Motor neuron (in vitro differentiated cells): ENCODE measurements at regions not wholly inside any gene's neighbourhood (a gene's known extent, or its start where the extent isn't known, plus 50 kb on each side); places are given as distances from the start of the nearest gene placed in this dataset.
A peak's percentile ranks its signal among the peaks of the same experiment; 100 is the strongest.
"Not testable (repeated sequence)": the region's sequence is repeated elsewhere in the genome, so short reads cannot be mapped to it uniquely, and the experiment has no call there.

ENCODE experiments used
- ATAC-seq, 8 experiments: fragments of 200-7000 bp; cut with Tn5 transposase; replicated peaks in 6 of 8; 2 replicates each; pipeline ENCODE4 v1.8.0; 2021; ENCODE audit warnings: mild to moderate bottlenecking in 8 of 8, moderate library complexity in 8 of 8
- H3K27ac ChIP-seq, 2 donors: fragments of 250-450 bp; sonication (Bioruptor Pico); 2 replicates each; pipeline ENCODE4 v1.9.0; 2021; ENCODE audit warnings: antibody characterized with exemption in 2 of 2, mild to moderate bottlenecking in 2 of 2, moderate library complexity in 1 of 2
- H3K4me1 ChIP-seq, 2 donors: fragments of 250-450 bp; sonication (Bioruptor Pico); replicated peaks in 1 of 2; 2 replicates each; pipeline ENCODE4 v1.6.1; 2021; ENCODE audit warnings: antibody characterized with exemption in 2 of 2, mild to moderate bottlenecking in 2 of 2, moderate library complexity in 1 of 2
- H3K4me3 ChIP-seq, 5 donors: fragments of 250-450 bp; sonication (Bioruptor Pico); 2 replicates each; pipeline ENCODE4 v1.9.0; 2021; ENCODE audit warnings: antibody characterized with exemption in 5 of 5, mild to moderate bottlenecking in 5 of 5, moderate library complexity in 4 of 5
- WGBS, 10 experiments: fragments of 450-650 bp; shearing (Covaris generic); methylation state at CpG; one replicate each; pipeline ENCODE4 v1.0.0; 2022; 5-methylcytosine and 5-hydroxymethylcytosine counted together
- in situ Hi-C, 9 experiments: fragments of 400-800 bp; cut with MboI; loops; one replicate each; pipeline ENCODE4 v1.15.0; 2021; ENCODE audit warnings: low sequenced_read_pairs in 9 of 9, low pct_unique_long_range_greater_than_20kb in 2 of 9; ENCODE audit not compliant: unreplicated experiment in 9 of 9

- in situ Hi-C loops = no loop called here
Measured at GRCh38 chr12:33061844-33062243, 165.3 kb upstream of the PKP2 start.

DNA sequence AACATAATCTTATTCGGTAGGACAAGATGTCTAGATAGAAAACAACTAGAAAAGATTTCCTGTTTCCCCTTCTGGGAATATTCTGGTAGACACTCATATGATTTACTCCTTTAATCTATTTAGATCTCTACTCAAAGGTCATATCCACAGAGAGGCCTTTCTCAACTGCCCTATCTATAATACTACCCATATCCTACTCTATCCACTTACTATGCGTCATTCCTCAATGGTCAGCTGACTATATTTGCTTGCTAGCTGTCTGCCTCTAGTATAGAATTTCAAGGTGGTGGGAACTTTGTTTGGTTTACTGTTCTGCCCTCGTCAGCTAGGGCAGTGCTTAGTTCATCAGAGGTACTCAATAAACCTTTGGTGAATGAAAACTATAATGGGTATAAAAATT lies 157.8 kb upstream of the PKP2 start:
- Histone ChIP-seq H3K4me1 (no peaks in the 10 kb centered on the region), H3K4me3 (no peak overlapping the region), H3K27ac (no peak overlapping the region)
- ATAC-seq = no peak
- WGBS, 10 experiments = 6 to 100% (median 84%) methylated on average over 1 to 3 of the region's 3 CpGs; no CpG with 5 or more reads in 2 of the 10 experiments
- in situ Hi-C loops = no loop called here

More at GRCh38 chr12:33061844-33062243, 165.3 kb upstream of the PKP2 start:
- Histone ChIP-seq H3K4me1 (no peaks in the 10 kb centered on the region), H3K27ac (no peak overlapping the region), H3K4me3 (no peak overlapping the region)
- no peak for ATAC-seq

GRCh38 chr12:33052141-33053051 lies 155.8 kb upstream of the PKP2 start:
- Histone ChIP-seq H3K4me1 (peaks cover 6 to 7% of the 10 kb centered on the region in 2 donors), H3K4me3 (no peak overlapping the region), H3K27ac (no peak overlapping the region)
- no peak for ATAC-seq
- in situ Hi-C loops = no loop called here
- WGBS, 10 experiments = 0 to 90% (median 74%) methylated on average over 1 to 8 of the region's 41 CpGs; no CpG with 5 or more reads in 6 of the 10 experiments

- Histone ChIP-seq H3K4me1 (peaks cover 8 to 12% of the 10 kb centered on the region in 2 donors), H3K4me3 (no peak overlapping the region), H3K27ac (no peak overlapping the region)
- peak in 4 of 8 experiments; percentile 42 to 77 (median 60) for ATAC-seq
- in situ Hi-C loops = loop anchor here in 1 of 9 experiments (25.0 kb wide), 1 partner anchor 90 kb away; no protein-coding TSS in a partner anchor
- whole genome bisulfite sequencing, 10 experiments = 0 to 100% (median 43%) methylated on average over 1 to 4 of the region's 4 CpGs; no CpG with 5 or more reads in 1 of the 10 experiments
Measured at GRCh38 chr12:33047666-33048065, 151.1 kb upstream of the PKP2 start.

DNA sequence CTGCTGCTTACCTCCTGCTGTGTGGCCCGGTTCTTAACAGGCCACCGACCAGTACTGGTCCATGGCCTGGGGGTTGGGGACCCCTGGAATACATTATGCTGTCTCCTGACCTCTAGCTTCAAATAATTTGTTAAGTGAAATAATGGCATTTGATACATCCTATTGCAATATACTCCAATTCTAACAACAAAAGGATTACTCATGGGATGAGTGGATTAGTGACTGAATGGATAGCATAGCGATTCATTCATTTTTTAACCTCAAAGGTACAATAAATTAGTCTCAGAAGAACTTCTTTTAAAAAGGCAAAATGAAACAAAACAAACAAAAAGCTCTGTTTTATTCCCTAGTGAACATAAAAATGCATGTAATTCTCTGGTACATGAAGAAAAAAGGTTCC lies 147.9 kb upstream of the PKP2 start:
- H3K4me3 ChIP-seq = no peak overlapping the region
- 0 to 88% (median 22%) methylated on average over 1 to 3 of the region's 3 CpGs; no CpG with 5 or more reads in 1 of the 10 experiments for WGBS, 10 experiments
- in situ Hi-C loops = loop anchor here in 1 of 9 experiments (25.0 kb wide), 1 partner anchor 93 kb away; no protein-coding TSS in a partner anchor
- peaks cover 8 to 12% of the 10 kb centered on the region in 2 donors for H3K4me1 ChIP-seq
- ATAC-seq = no peak
- no peak overlapping the region for H3K27ac ChIP-seq

GRCh38 chr12:33041562-33041961 lies 145.0 kb upstream of the PKP2 start:
- no peak overlapping the region for H3K4me3 ChIP-seq
- ATAC-seq = no peak
- H3K4me1 ChIP-seq = peaks cover 0 to 4% of the 10 kb centered on the region in 2 donors
- in situ Hi-C loops = loop anchor here in 1 of 9 experiments (25.0 kb wide), 1 partner anchor 96 kb away; no protein-coding TSS in a partner anchor
- H3K27ac ChIP-seq = no peak overlapping the region
- 4 to 100% (median 89%) methylated on average over 1 to 3 of the region's 3 CpGs for WGBS, 10 experiments

DNA sequence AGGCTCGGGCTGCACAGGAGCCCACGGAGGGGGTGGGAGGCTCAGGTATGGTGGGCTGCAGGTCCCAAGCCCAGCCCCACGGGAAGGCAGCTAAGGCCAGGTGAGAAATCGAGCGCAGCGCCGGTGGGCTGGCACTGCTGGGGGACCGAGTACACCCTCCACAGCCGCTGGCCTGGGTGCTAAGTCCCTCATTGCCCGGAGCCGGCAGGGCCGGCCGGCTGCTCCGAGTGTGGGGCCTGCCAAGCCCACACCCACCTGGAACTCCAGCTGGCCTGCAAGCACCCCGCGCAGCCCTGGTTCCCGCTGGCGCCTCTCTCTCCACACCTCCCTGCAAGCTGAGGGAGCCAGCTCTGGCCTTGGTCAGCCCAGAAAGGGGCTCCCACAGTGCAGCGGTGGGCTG lies 137.4 kb upstream of the PKP2 start:
- 93% methylated on average over 8 of the region's 19 CpGs; no CpG with 5 or more reads in 9 of the 10 experiments for WGBS, 10 experiments
- in situ Hi-C loops = loop anchor here in 1 of 9 experiments (25.0 kb wide), 1 partner anchor 103 kb away; no protein-coding TSS in a partner anchor
- H3K4me1 ChIP-seq, H3K4me3 ChIP-seq, H3K27ac ChIP-seq, ATAC-seq: not testable (repeated sequence)

DNA sequence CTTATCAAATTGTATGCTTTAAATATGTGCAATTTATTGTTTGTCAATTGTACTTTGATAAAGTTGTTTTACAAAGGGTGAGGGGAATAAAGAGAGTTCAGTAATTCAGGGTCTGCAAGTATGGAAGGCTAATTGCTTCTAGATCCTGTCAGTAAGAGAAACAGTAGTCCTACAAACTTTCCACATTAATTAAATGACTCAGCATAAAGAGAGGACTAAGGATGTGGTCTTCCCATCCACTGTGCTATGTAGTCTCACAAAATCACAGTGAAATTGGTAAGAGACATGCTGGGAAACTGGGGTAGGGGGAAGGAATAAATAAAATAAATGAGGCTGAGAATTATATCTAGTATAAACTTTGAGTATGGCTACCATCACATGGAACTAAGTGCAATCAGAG lies 130.2 kb upstream of the PKP2 start:
- Histone ChIP-seq H3K4me3 (no peak overlapping the region), H3K27ac (no peak overlapping the region), H3K4me1 (no peaks in the 10 kb centered on the region)
- in situ Hi-C loops = loop anchor here in 1 of 9 experiments (25.0 kb wide), 1 partner anchor 111 kb away; no protein-coding TSS in a partner anchor
- ATAC-seq = no peak

DNA sequence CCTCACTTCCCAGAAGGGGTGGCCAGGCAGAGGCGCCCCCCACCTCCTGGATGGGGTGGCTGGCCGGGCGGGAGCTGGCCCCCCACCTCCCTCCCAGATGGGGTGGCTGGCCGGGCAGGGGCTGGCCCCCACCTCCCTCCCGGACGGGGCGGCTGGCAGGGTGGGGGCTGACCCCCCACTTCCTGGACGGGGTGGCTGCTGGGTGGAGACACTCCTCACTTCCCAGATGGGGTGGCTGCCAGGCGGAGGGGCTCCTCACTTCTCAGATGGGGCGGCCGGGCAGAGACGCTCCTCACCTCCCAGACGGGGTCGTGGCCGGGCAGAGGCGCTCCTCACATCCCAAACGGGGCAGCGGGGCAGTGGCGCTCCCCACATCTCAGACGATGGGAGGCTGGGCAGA lies 126.1 kb upstream of the PKP2 start:
- H3K4me3 ChIP-seq, H3K4me1 ChIP-seq, ATAC-seq, in situ Hi-C loops, H3K27ac ChIP-seq: not testable (repeated sequence)
- no CpG with 5 or more reads among the region's 20 CpGs for WGBS, 10 experiments

DNA sequence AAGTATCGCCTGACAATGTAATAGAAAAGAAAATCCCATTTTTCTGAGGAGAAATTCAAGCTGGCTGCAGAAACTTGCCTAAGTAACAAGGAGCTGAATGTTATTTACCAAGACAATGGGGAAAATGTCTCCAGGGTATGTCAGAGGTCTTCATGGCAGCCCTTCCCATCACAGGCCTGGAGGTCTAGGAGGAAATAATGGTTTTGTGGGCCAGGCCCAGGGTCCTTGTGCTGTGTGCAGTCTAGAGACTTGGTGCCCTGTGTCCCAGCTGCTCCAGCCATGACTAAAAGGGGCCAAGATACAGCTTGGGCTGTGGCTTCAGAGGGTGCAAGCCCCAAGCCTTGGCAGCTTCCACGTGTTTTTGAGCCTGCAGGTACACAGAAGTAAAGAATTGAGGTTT lies 120.5 kb upstream of the PKP2 start:
- H3K4me3 ChIP-seq, H3K4me1 ChIP-seq, H3K27ac ChIP-seq, ATAC-seq, in situ Hi-C loops: not testable (repeated sequence)
- WGBS, 10 experiments = 0 to 100% (median 43%) methylated on average over 1 to 2 of the region's 2 CpGs; no CpG with 5 or more reads in 3 of the 10 experiments

GRCh38 chr12:33012226-33012625 lies 115.6 kb upstream of the PKP2 start:
- Histone ChIP-seq H3K4me3 (no peak overlapping the region), H3K4me1 (no peaks in the 10 kb centered on the region), H3K27ac (no peak overlapping the region)
- no peak for ATAC-seq
- WGBS, 10 experiments = 0 to 75% (median 60%) methylated on average over 1 to 3 of the region's 3 CpGs; no CpG with 5 or more reads in 1 of the 10 experiments
- in situ Hi-C loops = no loop called here

DNA sequence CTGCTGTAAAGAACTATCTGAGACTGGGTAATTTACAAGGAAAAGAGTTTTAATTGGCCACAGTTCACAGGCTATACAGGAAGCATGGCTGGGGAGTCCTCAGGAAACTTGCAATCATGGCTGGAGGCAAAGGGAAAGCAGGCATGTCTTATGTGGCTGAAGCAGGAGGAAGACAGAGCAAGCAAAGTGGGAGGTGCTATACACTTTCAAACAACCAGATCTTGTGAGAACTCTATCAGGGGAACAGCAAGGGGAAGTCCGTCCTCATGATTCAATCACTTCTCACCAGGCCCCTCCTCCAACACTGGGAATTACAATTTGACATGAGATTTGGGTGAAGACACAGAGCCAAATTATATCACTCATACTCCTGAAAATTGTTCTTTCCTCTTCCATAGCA lies 109.5 kb upstream of the PKP2 start:
- Histone ChIP-seq H3K4me3 (no peak overlapping the region), H3K27ac (no peak overlapping the region), H3K4me1 (no peaks in the 10 kb centered on the region)
- in situ Hi-C loops = no loop called here
- 33 to 88% methylated on average over 1 of the region's 1 CpG; no CpG with 5 or more reads in 8 of the 10 experiments for WGBS, 10 experiments
- no peak for ATAC-seq

GRCh38 chr12:33000016-33000415 lies 103.4 kb upstream of the PKP2 start:
- Histone ChIP-seq H3K27ac (no peak overlapping the region), H3K4me3 (no peak overlapping the region), H3K4me1 (no peaks in the 10 kb centered on the region)
- in situ Hi-C loops = no loop called here
- 0 to 83% (median 42%) methylated on average over 1 to 2 of the region's 2 CpGs; no CpG with 5 or more reads in 2 of the 10 experiments for WGBS, 10 experiments
- ATAC-seq = no peak
